ENCODE measurements at regions not wholly inside any gene's neighbourhood (a gene's known extent, or its start where the extent isn't known, plus 50 kb on each side); places are given as distances from the start of the nearest gene placed in this dataset.

- TF ChIP-seq CTCF (IDR thresholded peaks at IDR 0.05) (no peak), POLR2A (IDR thresholded peaks at IDR 0.05) (no peak)
Observed at GRCh38 chr2:196442211-196442610, 197.3 kb upstream of the CCDC150 start.
